ENCODE measurements at regions not wholly inside any gene's neighbourhood (a gene's known extent, or its start where the extent isn't known, plus 50 kb on each side); places are given as distances from the start of the nearest gene placed in this dataset.

- TF ChIP-seq FOXM1 (IDR thresholded peaks at IDR 0.05; ENCODE audit: low read depth, low read length) (no peak), FOXK2 (IDR thresholded peaks at IDR 0.05) (no peak)
These were observed 117.9 kb upstream of the STARD3NL start (continued) for GRCh38 chr7:38060116-38060515.

DNA sequence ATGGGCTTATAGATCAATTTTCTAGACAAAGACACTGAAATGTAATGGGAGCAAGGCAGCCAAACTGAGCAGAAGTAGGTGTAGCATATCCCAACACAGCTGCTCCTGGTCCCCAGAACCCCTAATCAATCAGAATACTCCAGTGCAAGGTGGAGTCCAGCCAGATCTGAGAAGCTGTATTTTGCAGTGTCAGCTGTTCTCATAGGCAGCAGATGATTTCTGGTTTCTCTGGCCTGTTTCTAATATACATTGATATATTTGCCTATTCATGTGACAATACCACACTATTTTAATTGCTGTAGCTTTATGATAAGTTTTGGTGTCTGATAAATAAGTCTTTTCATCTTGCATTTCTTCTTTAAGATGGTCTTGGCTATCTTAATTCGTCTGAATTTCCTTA is 117.4 kb upstream of the STARD3NL start:
- POLR2A ChIA-PET: no interaction called here

More for the DNA sequence above, 117.4 kb upstream of the STARD3NL start:
- SMC1A ChIA-PET (ENCODE audit: uncharacterized antibody, unreplicated experiment): interaction anchor here (1.1 kb wide), 1 partner anchor 46 kb away, joined by 3 read pairs; no protein-coding TSS in a partner anchor
- Histone ChIP-seq H3K4me1 (ENCODE audit: control insufficient read depth, insufficient read depth, low read length) (no peaks in the 10 kb centered on the region), H3K9me3 (replicated peaks; ENCODE audit: control insufficient read depth, insufficient read depth, low read length) (no peaks in the 10 kb centered on the region), H2AFZ (ENCODE audit: control insufficient read depth, low read depth, low read length) (no peak overlapping the region), H3K9ac (ENCODE audit: control insufficient read depth, insufficient read depth, low read length) (no peak overlapping the region), H3K27ac (ENCODE audit: control insufficient read depth, insufficient read depth) (no peak overlapping the region), H3K4me2 (ENCODE audit: control insufficient read depth, insufficient read depth) (no peak overlapping the region), H3K79me2 (ENCODE audit: control insufficient read depth, insufficient read depth, low read length) (no peaks in the 10 kb centered on the region), H3K27me3 (replicated peaks in 1 of 2; ENCODE audit: control insufficient read depth in 2 of 2, insufficient read depth in 2 of 2, low read length in 1 of 2) (no peaks in the 10 kb centered on the region; a peak in 1 of 4 replicates), H3K36me3 (ENCODE audit: control insufficient read depth in 2 of 2, insufficient read depth in 2 of 2, low read length in 1 of 2) (no peaks in the 10 kb centered on the region), H3K4me3 (no peak overlapping the region), H4K20me1 (ENCODE audit: control insufficient read depth, insufficient read depth) (no peaks in the 10 kb centered on the region; the same call in 1 of the 2 replicates)
- in situ Hi-C loops (cut with MboI): no loop called here
- TF ChIP-seq NFIC (IDR thresholded peaks at IDR 0.05; ENCODE audit: low read depth, low read length): no peak
- TF ChIP-seq MAX (IDR thresholded peaks at IDR 0.05; ENCODE audit: low read depth, low read length): no peak
- no peak for TF ChIP-seq RB1 (IDR thresholded peaks at IDR 0.05; ENCODE audit: borderline replicate concordance)
- TF ChIP-seq NR2F1 (conservative IDR thresholded peaks at IDR 0.05): no peak
- no peak for TF ChIP-seq IRF3 (IDR thresholded peaks at IDR 0.05)
- TF ChIP-seq ZBTB4 (CRISPR knock-in tag; IDR thresholded peaks at IDR 0.05): no peak
- ATAC-seq (no peak), DNase-seq (ENCODE audit: low read depth, low spot score) (no peak), FAIRE-seq (no peak)
- CTCF ChIA-PET: interaction anchor here (1.3 to 1.7 kb wide), 2 partner anchors 10 to 13 kb away, joined by 4 read pairs; no protein-coding TSS in a partner anchor
- WGBS (ENCODE audit: insufficient coverage, insufficient replicate concordance, low lambda C conversion rate, missing lambda C conversion rate): 0% methylated on average over 1 of the region's 1 CpG
- BruUV-seq (replicated peaks): no TSS peak
- RAD21 ChIA-PET (ENCODE audit: unreplicated experiment): no interaction called here
- intact Hi-C loops (cut with micrococcal nuclease; ENCODE audit: unreplicated experiment): no loop called here

Data from GM12878 (cell line).